ENCODE measurements at regions not wholly inside any gene's neighbourhood (a gene's known extent, or its start where the extent isn't known, plus 50 kb on each side); places are given as distances from the start of the nearest gene placed in this dataset.

- no peak for TF ChIP-seq TAF1 (IDR thresholded peaks at IDR 0.05; ENCODE audit: borderline replicate concordance, insufficient read depth, low read length)
- TF ChIP-seq POLR2AphosphoS5 (IDR thresholded peaks at IDR 0.05; ENCODE audit: low read depth, low read length) = no peak
- no peak for TF ChIP-seq REST (IDR thresholded peaks at IDR 0.05; ENCODE audit: insufficient read depth in 1 of 2, low read depth in 2 of 2, low read length in 2 of 2)
- TF ChIP-seq SIN3A (IDR thresholded peaks at IDR 0.05; ENCODE audit: borderline replicate concordance, insufficient read depth, low read length) = no peak
- no peak for TF ChIP-seq FOXP2 (optimal IDR thresholded peaks at IDR 0.05; ENCODE audit: borderline replicate concordance, extremely low read depth, extremely low read length, insufficient read depth)
Measured at GRCh38 chr12:75636607-75637006, 125.2 kb upstream of the KRR1 start.

GRCh38 chr12:75635606-75636444 lies 124.4 kb upstream of the KRR1 start:
- no peak for TF ChIP-seq REST (IDR thresholded peaks at IDR 0.05; ENCODE audit: insufficient read depth in 1 of 2, low read depth in 2 of 2, low read length in 2 of 2)
- TF ChIP-seq POLR2AphosphoS5 (IDR thresholded peaks at IDR 0.05; ENCODE audit: low read depth, low read length) = no peak
- TF ChIP-seq SIN3A (IDR thresholded peaks at IDR 0.05; ENCODE audit: borderline replicate concordance, insufficient read depth, low read length) = no peak
- TF ChIP-seq FOXP2 (optimal IDR thresholded peaks at IDR 0.05; ENCODE audit: borderline replicate concordance, extremely low read depth, extremely low read length, insufficient read depth) = no peak
- TF ChIP-seq TAF1 (IDR thresholded peaks at IDR 0.05; ENCODE audit: borderline replicate concordance, insufficient read depth, low read length) = no peak

- TF ChIP-seq POLR2AphosphoS5 (IDR thresholded peaks at IDR 0.05; ENCODE audit: low read depth, low read length) (no peak), REST (IDR thresholded peaks at IDR 0.05; ENCODE audit: insufficient read depth in 1 of 2, low read depth in 2 of 2, low read length in 2 of 2) (no peak), FOXP2 (optimal IDR thresholded peaks at IDR 0.05; ENCODE audit: borderline replicate concordance, extremely low read depth, extremely low read length, insufficient read depth) (no peak), SIN3A (IDR thresholded peaks at IDR 0.05; ENCODE audit: borderline replicate concordance, insufficient read depth, low read length) (no peak), TAF1 (IDR thresholded peaks at IDR 0.05; ENCODE audit: borderline replicate concordance, insufficient read depth, low read length) (no peak)
Measured at GRCh38 chr12:75634244-75635222, 123.1 kb upstream of the KRR1 start.

GRCh38 chr12:75633789-75634188 lies 122.4 kb upstream of the KRR1 start:
- no peak for TF ChIP-seq REST (IDR thresholded peaks at IDR 0.05; ENCODE audit: insufficient read depth in 1 of 2, low read depth in 2 of 2, low read length in 2 of 2)
- no peak for TF ChIP-seq TAF1 (IDR thresholded peaks at IDR 0.05; ENCODE audit: borderline replicate concordance, insufficient read depth, low read length)
- no peak for TF ChIP-seq POLR2AphosphoS5 (IDR thresholded peaks at IDR 0.05; ENCODE audit: low read depth, low read length)
- no peak for TF ChIP-seq SIN3A (IDR thresholded peaks at IDR 0.05; ENCODE audit: borderline replicate concordance, insufficient read depth, low read length)
- no peak for TF ChIP-seq FOXP2 (optimal IDR thresholded peaks at IDR 0.05; ENCODE audit: borderline replicate concordance, extremely low read depth, extremely low read length, insufficient read depth)

Measured in PFSK-1 (cell line).